Stimulated activated naive CD4-positive, alpha-beta T cell treated with Interleukin-2 at 50 U/mL for 16 hours (primary cell): ENCODE measurements at regions not wholly inside any gene's neighbourhood (a gene's known extent, or its start where the extent isn't known, plus 50 kb on each side); places are given as distances from the start of the nearest gene placed in this dataset.
"Not testable (repeated sequence)": the region's sequence is repeated elsewhere in the genome, so short reads cannot be mapped to it uniquely, and the experiment has no call there.

Source experiments
- DNase-seq: peaks from one replicate; lab custom pipeline; 2025; lab: John Stamatoyannopoulos, UW

DNA sequence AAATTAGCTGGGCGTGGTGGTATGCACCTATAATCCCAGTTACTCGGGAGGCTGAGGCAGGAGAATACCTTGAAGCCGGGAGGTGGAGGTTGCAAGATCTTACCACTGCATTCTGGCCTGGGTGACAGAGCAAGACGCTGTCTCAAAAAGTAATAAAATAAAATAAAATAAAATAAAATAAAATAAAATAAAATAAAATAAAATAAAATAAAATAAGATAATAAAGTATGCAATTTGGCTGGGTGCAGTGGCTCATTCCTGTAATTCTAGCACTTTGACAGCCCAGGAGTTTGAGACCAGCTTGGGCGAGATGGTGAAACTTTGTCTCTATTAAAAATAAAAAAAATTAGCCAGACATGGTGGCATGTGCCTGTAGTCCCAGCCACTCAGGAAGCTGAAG lies 85.6 kb upstream of the XPO1 start:
- DNase-seq = no peak

DNA sequence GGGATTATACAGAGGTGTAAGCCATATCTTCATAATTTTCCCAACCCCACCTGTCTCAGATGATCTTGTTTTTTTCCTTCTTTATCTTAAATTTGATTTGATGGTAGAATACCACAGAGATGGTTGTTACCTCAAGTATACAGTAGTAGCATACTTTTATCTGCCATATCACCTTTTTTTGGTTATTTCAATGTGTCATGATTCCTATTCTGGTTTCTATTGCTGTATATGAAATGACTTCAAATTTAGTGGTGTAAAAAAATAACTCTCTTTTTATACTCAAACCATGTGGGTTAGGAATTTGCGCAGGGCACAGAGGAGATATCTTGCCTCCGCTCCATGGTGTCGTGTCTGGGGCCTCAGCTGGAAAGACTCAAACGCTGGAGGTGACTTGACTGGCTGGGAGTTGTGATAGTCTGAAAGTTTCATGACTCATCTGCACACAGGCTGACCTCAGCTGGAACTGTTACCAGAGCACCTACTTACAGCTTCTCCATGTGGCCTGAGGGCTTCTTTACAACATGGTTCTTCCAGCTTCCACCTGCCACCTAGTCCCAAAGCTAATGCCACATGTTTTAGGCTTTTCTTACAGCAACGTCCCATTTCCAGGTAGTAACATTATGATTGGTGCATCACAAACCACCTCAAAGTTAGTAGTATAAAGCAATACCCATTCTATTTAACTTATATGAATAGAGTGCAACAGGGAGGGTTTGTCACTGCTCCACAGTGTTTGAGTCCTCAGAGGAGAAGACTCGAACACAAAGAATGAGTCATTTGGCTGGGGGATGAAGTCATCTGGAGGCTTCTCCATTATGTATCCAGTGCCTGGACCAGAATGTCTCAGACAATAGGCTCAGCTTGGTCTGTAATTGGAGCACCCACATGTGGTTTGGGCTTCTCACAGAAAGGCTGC lies 82.3 kb upstream of the XPO1 start:
- no peak for DNase-seq

DNA sequence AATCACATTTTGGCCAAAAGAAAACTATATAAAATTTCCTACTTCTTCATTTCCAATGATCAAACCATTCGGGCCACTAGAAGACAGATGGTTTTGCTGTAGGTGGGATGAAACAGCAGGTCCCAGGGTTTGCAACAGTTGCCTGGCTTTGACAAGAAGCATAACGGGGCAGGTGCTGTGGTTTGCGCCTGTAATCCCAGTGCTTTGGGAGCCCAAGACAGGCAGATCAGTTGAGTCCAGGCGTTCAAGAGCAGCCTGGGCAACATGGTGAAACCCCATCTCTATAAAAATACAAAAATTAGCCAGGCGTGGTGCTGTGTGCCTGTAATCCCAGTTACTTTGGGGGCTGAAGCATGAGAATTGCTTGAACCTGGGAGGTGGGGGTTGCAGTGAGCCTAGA lies 81.4 kb upstream of the XPO1 start:
- no peak for DNase-seq

DNA sequence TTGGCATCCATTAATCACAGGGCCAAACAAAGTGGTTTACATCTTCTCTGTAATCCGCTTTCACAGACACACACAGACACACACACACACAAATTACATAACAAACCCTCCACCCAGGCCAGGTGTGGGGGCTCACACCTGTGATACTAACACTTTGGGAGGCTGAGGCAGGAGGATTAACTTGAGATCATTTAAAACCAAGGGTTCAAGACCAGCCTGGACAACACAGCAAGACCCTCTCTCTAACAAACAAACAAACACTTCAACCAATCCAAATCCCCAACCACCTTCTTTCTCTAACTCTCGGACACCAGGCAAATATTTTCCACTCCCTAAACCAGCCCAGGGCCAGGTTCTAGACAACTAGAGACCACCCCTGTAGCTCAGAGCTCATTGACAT lies 79.5 kb upstream of the XPO1 start:
- DNase-seq = no peak

DNA sequence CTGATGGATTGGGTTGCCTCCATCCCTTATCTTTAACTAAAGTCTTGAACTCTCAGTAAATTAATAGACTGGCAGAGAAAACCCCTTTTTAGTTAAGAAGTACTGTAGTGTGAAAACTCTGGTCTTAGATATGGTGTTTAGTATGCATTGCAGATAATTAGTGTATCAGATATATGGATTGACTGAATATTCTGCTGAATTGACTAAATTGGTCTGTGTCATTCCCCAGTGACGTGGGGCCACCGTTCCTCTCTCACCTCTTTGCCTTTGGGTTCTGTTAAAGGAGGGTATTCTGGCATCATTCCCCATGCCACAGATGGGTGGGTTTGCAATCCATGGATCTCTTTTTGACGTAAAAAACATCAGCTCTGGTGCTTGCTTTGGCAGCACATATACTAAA lies 67.1 kb upstream of the XPO1 start:
- DNase-seq = no peak

DNA sequence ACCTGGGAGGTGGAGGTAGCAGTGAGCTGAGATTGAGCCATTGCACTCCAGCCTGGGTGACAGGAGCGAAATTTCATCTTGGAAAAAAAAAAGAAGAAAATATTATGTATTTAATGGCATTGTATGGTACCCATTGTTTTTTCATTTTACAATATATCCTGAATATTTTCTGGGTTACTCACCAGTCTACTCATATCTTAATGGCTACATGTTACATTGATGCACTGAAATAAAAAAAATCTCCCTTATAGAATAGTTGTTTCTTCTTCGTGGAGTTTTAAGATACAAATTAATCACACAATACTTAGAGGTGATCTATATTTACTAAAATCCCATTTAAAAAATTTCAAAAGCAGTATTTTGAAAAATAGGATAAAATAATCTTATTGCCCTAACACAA lies 66.3 kb upstream of the XPO1 start:
- DNase-seq = no peak

DNA sequence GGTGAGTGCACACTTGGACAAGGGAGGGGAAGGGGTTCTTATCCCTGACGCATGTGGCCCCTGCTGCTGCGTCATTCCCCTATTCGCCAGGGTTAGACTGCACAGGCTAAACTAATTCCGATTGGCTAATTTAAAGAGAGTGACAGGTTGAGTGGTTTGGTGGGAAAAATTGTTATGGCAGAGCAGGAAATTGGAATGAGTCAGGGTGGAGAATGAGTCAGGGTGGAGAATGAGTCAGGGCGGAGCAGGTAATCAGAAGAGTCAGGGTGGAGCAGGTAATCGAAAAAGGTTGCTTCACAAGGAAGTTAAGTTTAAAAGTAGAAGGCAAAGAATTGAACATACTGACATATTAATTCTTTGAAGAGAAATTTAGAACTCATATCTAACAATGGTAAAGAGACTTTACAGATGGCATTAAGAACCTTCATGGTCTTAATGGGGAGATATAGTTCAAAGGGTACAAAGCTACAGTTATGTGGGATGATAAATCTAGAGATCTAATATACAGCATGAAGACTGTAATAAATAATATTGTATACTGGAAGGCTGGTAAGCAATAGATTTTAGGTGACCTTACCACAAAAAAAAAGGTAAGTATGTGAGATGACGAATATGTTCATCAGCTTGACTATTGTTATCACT lies 60.5 kb upstream of the XPO1 start:
- not testable (repeated sequence) for DNase-seq

DNA sequence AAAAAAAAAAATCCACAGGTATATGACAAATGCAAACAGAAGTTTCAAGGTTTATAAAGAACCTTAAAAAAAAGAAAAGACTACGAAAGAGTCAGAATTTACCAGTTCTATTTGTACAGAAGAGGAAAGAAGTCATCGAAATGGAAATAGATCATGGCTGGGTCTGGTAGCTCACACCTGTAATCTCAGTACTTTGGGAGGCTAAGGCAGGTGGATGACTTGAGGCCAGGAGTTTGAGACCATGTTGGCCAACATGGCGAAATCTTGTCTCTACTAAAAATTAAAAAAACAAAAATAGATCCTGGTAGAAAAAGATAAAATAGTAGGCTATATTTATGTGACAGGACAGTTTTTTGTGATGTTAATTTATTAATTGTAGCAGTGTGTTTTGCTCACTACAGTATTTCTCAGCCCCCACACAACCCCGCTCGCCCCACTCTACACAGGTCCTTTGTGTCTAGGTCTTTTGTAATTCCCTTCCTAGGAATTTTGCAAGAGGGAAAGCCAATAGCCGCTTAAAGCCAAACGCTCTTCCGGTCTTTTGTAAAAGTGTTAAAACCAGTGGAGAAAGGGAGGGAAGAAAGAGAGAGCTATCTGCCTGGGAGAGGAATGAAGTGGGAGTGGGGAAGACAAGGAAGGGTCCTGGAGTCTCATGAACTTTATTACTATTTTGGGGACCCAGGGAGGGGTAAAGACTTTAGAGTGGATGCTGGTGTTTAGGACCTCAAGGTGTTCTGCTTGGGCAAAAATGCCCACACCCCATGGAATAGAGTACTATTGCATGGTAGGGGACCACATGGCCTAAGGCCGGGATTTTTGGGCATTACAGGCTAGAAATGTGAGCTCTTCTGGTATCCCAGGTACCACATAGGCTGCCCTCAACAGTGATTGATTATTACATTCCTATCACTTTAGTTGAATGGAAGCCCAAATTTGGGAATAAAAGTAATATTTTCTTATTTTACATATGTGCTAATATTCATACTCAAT lies 59.4 kb upstream of the XPO1 start:
- no peak for DNase-seq

DNA sequence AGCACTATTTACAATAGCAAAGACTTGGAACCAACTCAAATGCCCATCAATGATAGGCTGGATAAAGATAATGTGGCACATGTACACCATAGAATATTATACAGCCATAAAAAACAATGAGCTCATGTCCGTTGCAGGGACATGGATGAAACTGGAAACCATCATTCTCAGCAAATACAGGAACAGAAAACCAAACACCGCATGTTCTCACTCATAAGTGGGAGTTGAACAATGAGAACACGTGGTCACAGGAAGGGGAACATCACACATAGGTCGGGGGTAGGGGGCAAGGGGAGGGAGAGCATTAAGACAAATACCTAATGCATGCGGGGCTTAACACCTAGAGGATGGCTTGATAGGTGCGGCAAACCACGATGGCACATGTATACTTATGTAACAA lies 56.0 kb upstream of the XPO1 start:
- not testable (repeated sequence) for DNase-seq

DNA sequence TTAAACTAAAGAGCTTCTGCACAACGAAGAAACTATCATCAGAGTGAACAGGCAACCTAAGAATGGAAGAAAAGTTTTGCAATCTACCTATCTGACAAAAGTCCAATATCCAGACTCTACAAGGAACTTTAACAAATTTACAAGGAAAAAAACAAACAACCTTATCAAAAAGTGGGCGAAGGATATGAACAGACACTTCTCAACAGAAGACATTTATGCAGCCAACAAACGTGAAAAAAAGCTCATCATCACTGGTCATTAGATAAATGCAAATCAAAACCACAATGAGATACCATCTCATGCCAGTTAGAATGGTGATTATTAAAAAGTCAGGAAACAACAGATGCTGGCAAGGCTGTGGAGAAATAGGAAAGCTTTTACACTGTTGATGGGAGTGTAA lies 55.5 kb upstream of the XPO1 start:
- DNase-seq = not testable (repeated sequence)

DNA sequence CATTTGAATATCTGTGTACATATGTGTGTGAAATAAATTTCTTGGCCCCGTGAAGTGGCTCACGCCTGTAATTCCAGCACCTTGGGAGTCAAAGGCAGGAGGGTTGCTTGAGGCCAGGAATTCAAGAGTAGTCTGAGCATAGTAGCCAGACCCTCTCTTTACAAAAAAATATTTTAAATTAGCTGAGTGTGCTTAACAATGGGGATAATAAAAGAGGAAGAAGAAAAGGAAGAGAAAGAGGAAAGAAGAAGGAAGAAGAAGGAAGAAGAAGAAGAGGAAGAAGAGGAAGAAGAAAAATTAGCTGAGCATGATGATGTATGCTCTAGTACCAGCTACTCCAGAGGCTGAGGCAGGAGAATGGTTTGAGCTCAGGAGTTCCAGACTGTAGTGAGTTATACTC lies 52.1 kb upstream of the XPO1 start:
- no peak for DNase-seq

DNA sequence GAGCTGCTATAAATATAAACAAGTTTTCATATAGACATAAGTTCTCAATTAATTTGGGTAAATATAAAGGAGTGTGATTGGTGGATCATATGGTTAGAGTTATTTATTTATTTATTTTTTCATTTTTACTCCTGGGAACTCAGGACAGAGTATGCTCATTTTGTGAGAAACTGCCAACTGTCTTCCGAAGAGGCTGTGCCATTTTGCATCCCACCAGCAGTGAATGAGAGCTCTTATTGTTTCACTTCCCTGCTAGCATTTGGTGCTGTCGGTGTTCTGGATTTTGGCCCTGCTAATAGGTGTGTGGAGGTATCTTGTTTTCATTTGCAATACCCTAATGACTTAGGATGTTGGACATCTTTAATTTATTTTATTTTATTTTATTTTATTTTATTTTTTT lies 50.4 kb upstream of the XPO1 start:
- DNase-seq = no peak
